ENCODE measurements at regions not wholly inside any gene's neighbourhood (a gene's known extent, or its start where the extent isn't known, plus 50 kb on each side); places are given as distances from the start of the nearest gene placed in this dataset.
"Not testable (repeated sequence)": the region's sequence is repeated elsewhere in the genome, so short reads cannot be mapped to it uniquely, and the experiment has no call there.

GRCh38 chr16:88266036-88266435 is 116.7 kb upstream of the ZNF469 start:
- TF ChIP-seq RAD21 (conservative IDR thresholded peaks at IDR 0.05 in 1 of 2, IDR thresholded peaks at IDR 0.05 in 1 of 2); CTCF (IDR thresholded peaks at IDR 0.05); POLR2A (IDR thresholded peaks at IDR 0.05; ENCODE audit: low read length); JUNB (IDR thresholded peaks at IDR 0.05); SREBF2 (IDR thresholded peaks at IDR 0.05); EP300 (IDR thresholded peaks at IDR 0.05); POLR2AphosphoS2 (conservative IDR thresholded peaks at IDR 0.05; ENCODE audit: low read length); SMC3 (IDR thresholded peaks at IDR 0.05); MAZ (IDR thresholded peaks at IDR 0.05; ENCODE audit: borderline replicate concordance, low read depth, low read length); HDAC2 (IDR thresholded peaks at IDR 0.05); PBX3 (IDR thresholded peaks at IDR 0.05); NPAS2 (CRISPR knock-in tag; IDR thresholded peaks at IDR 0.05; ENCODE audit: borderline replicate concordance): not testable (repeated sequence)
- TF ChIP-seq, protein P1, sequence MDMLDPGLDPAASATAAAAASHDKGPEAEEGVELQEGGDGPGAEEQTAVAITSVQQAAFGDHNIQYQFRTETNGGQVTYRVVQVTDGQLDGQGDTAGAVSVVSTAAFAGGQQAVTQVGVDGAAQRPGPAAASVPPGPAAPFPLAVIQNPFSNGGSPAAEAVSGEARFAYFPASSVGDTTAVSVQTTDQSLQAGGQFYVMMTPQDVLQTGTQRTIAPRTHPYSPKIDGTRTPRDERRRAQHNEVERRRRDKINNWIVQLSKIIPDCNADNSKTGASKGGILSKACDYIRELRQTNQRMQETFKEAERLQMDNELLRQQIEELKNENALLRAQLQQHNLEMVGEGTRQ (IDR thresholded peaks at IDR 0.05): not testable (repeated sequence)
- TF ChIP-seq, protein P2, sequence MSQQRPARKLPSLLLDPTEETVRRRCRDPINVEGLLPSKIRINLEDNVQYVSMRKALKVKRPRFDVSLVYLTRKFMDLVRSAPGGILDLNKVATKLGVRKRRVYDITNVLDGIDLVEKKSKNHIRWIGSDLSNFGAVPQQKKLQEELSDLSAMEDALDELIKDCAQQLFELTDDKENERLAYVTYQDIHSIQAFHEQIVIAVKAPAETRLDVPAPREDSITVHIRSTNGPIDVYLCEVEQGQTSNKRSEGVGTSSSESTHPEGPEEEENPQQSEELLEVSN (IDR thresholded peaks at IDR 0.05; ENCODE audit: borderline replicate concordance, low read depth): not testable (repeated sequence)
